Right lobe of liver (tissue), 4 donors: ENCODE measurements at regions not wholly inside any gene's neighbourhood (a gene's known extent, or its start where the extent isn't known, plus 50 kb on each side); places are given as distances from the start of the nearest gene placed in this dataset.

Source experiments
- POLR2A ChIP-seq: fragments of 450-650 bp; IDR thresholded peaks from one replicate; pipeline ENCODE4 v1.6.1; 2017; ENCODE audit warnings: antibody characterized with exemption, mild to moderate bottlenecking
- TF ChIP-seq, protein P1 (sequence below), 4 donors: fragments of 200-600 bp in 3 of 4; fragments of 450-650 bp in 1 of 4; IDR thresholded peaks; one replicate each; pipeline versions ENCODE4 v1.5.1 to v1.8.0; 2016 to 2022; ENCODE audit warnings: antibody characterized with exemption in 4 of 4, mild to moderate bottlenecking in 2 of 4
- donor health status: DM: no; HTN: no; CAD: no.
- donor health status: DM: no; HTN: no; CAD: no.
- donor health status: DM: no; HTN: yes; CAD: no.

GRCh38 chr17:22203208-22203715 is 510.9 kb downstream of the KCNJ18 start:
- TF ChIP-seq, protein P1, sequence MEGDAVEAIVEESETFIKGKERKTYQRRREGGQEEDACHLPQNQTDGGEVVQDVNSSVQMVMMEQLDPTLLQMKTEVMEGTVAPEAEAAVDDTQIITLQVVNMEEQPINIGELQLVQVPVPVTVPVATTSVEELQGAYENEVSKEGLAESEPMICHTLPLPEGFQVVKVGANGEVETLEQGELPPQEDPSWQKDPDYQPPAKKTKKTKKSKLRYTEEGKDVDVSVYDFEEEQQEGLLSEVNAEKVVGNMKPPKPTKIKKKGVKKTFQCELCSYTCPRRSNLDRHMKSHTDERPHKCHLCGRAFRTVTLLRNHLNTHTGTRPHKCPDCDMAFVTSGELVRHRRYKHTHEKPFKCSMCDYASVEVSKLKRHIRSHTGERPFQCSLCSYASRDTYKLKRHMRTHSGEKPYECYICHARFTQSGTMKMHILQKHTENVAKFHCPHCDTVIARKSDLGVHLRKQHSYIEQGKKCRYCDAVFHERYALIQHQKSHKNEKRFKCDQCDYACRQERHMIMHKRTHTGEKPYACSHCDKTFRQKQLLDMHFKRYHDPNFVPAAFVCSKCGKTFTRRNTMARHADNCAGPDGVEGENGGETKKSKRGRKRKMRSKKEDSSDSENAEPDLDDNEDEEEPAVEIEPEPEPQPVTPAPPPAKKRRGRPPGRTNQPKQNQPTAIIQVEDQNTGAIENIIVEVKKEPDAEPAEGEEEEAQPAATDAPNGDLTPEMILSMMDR (IDR thresholded peaks at IDR 0.05): no peak
- TF ChIP-seq POLR2A: no peak
